ENCODE measurements at regions not wholly inside any gene's neighbourhood (a gene's known extent, or its start where the extent isn't known, plus 50 kb on each side); places are given as distances from the start of the nearest gene placed in this dataset.

- no peaks in the 10 kb centered on the region for H3K36me3 ChIP-seq (ENCODE audit: control insufficient read depth in 2 of 4, insufficient read depth in 4 of 4, low read length in 3 of 4)
- no peak overlapping the region for H3K4me2 ChIP-seq (ENCODE audit: insufficient read depth in 1 of 2, low read depth in 2 of 2, low read length in 2 of 2)
- FAIRE-seq: no peak
- no peak for TF ChIP-seq BCL11A (IDR thresholded peaks at IDR 0.05; ENCODE audit: low read depth in 2 of 2, low read length in 2 of 2)
- TF ChIP-seq ZNF274 (IDR thresholded peaks at IDR 0.05; ENCODE audit: borderline replicate concordance, extremely low read depth, low read length): no peak
- TF ChIP-seq CHD1 (IDR thresholded peaks at IDR 0.05; ENCODE audit: low read depth, low read length): no peak
- no peak for TF ChIP-seq YY1 (IDR thresholded peaks at IDR 0.05; ENCODE audit: low read depth, low read length)
- TF ChIP-seq CBX5 (IDR thresholded peaks at IDR 0.05; ENCODE audit: low read depth, low read length): no peak
- TF ChIP-seq TAF7 (optimal IDR thresholded peaks at IDR 0.05; ENCODE audit: borderline replicate concordance, low read depth, low read length): no peak
- TF ChIP-seq SP4 (IDR thresholded peaks at IDR 0.05; ENCODE audit: low read length): no peak
- no peak for TF ChIP-seq EZH2 (IDR thresholded peaks at IDR 0.05; ENCODE audit: low read depth, low read length, severe bottlenecking)
- no peak for TF ChIP-seq SRF (IDR thresholded peaks at IDR 0.05; ENCODE audit: low read depth, low read length)
- no peak for TF ChIP-seq KDM5A (IDR thresholded peaks at IDR 0.05; ENCODE audit: low read length)
- no peak for TF ChIP-seq RBBP5 (IDR thresholded peaks at IDR 0.05; ENCODE audit: borderline replicate concordance, low read depth, low read length)
- TF ChIP-seq HDAC6 (IDR thresholded peaks at IDR 0.05; ENCODE audit: low read depth, low read length): no peak
- TF ChIP-seq FOSL1 (IDR thresholded peaks at IDR 0.05; ENCODE audit: insufficient read depth, low read depth, low read length): no peak
These were observed 72.8 kb upstream of the RARB start for GRCh38 chr3:25355034-25355885.

More at GRCh38 chr3:25355034-25355885, 72.8 kb upstream of the RARB start:
- WGBS, 2 experiments (ENCODE audit: extremely low coverage in 1 of 2, insufficient coverage in 1 of 2, insufficient read length in 1 of 2, insufficient replicate concordance in 2 of 2, low coverage in 1 of 2, low lambda C conversion rate in 2 of 2, missing lambda C conversion rate in 1 of 2): 93% methylated on average over 4 of the region's 4 CpGs; no CpG with 5 or more reads in 1 of the 2 experiments
- H2BK15ac ChIP-seq (ENCODE audit: low read length): no peak overlapping the region
- H3K9me3 ChIP-seq (ENCODE audit: insufficient read depth in 2 of 2, low read depth in 1 of 2, low read length in 1 of 2): no peaks in the 10 kb centered on the region
- H4K91ac ChIP-seq (replicated peaks; ENCODE audit: insufficient read length, low read length): no peak overlapping the region
- POLR2A ChIA-PET (ENCODE audit: partially characterized antibody): no interaction called here
- H3K27ac ChIP-seq (ENCODE audit: low read depth, low read length): no peak overlapping the region
- H4K20me1 ChIP-seq (replicated peaks in 1 of 2; ENCODE audit: control insufficient read depth in 1 of 2, insufficient read depth in 2 of 2, low read length in 2 of 2): no peaks in the 10 kb centered on the region
- H4K8ac ChIP-seq (ENCODE audit: extremely low read depth, insufficient read depth, low read length): no peak overlapping the region
- H2BK12ac ChIP-seq (ENCODE audit: low read depth, low read length): no peak overlapping the region
- no peak overlapping the region for H3K9ac ChIP-seq (replicated peaks in 1 of 4; ENCODE audit: extremely low read depth in 1 of 4, low read depth in 3 of 4, low read length in 3 of 4)
- CTCF ChIA-PET (ENCODE audit: partially characterized antibody): interaction anchor here (1.3 kb wide), 1 partner anchor 211 kb away, joined by 3 read pairs; no protein-coding TSS in a partner anchor
- no peaks in the 10 kb centered on the region for H3K79me2 ChIP-seq (ENCODE audit: control insufficient read depth in 1 of 2, insufficient read depth in 2 of 2, low read length in 2 of 2)
- H3K56ac ChIP-seq (replicated peaks; ENCODE audit: insufficient read length, low read depth, low read length): no peak overlapping the region
- H3K4ac ChIP-seq (replicated peaks; ENCODE audit: insufficient read length, low read depth, low read length): no peak overlapping the region
- no peak overlapping the region for H3K4me3 ChIP-seq (ENCODE audit: extremely low read depth in 1 of 4, insufficient read depth in 2 of 4, low read depth in 3 of 4, low read length in 4 of 4)
- no peak overlapping the region for H2BK120ac ChIP-seq (replicated peaks; ENCODE audit: low read depth, low read length)
- no peak overlapping the region for H2AFZ ChIP-seq (ENCODE audit: low read length)
- no peak overlapping the region for H2BK20ac ChIP-seq (ENCODE audit: low read length)
- H3K23ac ChIP-seq (ENCODE audit: insufficient read length): no peak overlapping the region
- H3K23me2 ChIP-seq (ENCODE audit: low read depth, low read length): no peaks in the 10 kb centered on the region
- H3K14ac ChIP-seq (ENCODE audit: insufficient read length): no peak overlapping the region
- DNase-seq (ENCODE audit: low read depth in 1 of 2, low spot score in 2 of 2): no peak
- H3K79me1 ChIP-seq (ENCODE audit: low read depth, low read length): no peaks in the 10 kb centered on the region
- no peak overlapping the region for H3K18ac ChIP-seq (ENCODE audit: extremely low read depth, low read length)
- H3K27me3 ChIP-seq (replicated peaks in 1 of 4; ENCODE audit: control insufficient read depth in 3 of 4, extremely low read depth in 1 of 4, insufficient read depth in 3 of 4, low read length in 3 of 4): no peaks in the 10 kb centered on the region
- H2BK5ac ChIP-seq (ENCODE audit: low read depth, low read length): no peak overlapping the region
- H4K5ac ChIP-seq (ENCODE audit: insufficient read length, low read depth, low read length): no peak overlapping the region
- no peaks in the 10 kb centered on the region for H3K4me1 ChIP-seq (replicated peaks in 1 of 4; ENCODE audit: control insufficient read depth in 3 of 4, insufficient read depth in 4 of 4, low read length in 3 of 4)
- no peak overlapping the region for H2AK5ac ChIP-seq (ENCODE audit: low read depth, low read length)

Data from H1 (cell line).